Colonic mucosa (tissue), 4 donors: ENCODE measurements at regions not wholly inside any gene's neighbourhood (a gene's known extent, or its start where the extent isn't known, plus 50 kb on each side); places are given as distances from the start of the nearest gene placed in this dataset.
"Not testable (repeated sequence)": the region's sequence is repeated elsewhere in the genome, so short reads cannot be mapped to it uniquely, and the experiment has no call there.

Experiments
- DNase-seq: peaks from one replicate; pipeline ENCODE4 v3.0.0-alpha.2; 2020
- H3K27ac ChIP-seq: fragments of 200-600 bp; one replicate; pipeline ENCODE4 v1.8.0; 2021
- H3K27me3 ChIP-seq: fragments of 200-600 bp; one replicate; pipeline ENCODE4 v1.8.0; 2021
- H3K36me3 ChIP-seq: fragments of 200-600 bp; one replicate; pipeline ENCODE4 v1.8.0; 2021
- H3K4me1 ChIP-seq: fragments of 200-600 bp; one replicate; pipeline ENCODE4 v1.8.0; 2021; ENCODE audit warnings: mild to moderate bottlenecking
- H3K4me3 ChIP-seq: fragments of 200-600 bp; one replicate; pipeline ENCODE4 v1.8.0; 2021
- H3K9ac ChIP-seq, 2 donors: one replicate each; pipeline ENCODE4 v1.7.0; 2013; ENCODE audit warnings: control low read depth in 2 of 2, low read depth in 2 of 2, low read length in 2 of 2
- H3K9me3 ChIP-seq: fragments of 200-600 bp; one replicate; pipeline ENCODE4 v1.8.0; 2021
- intact Hi-C: fragments of 100-400 bp; cut with DNase I; formaldehyde crosslinking; loops from one replicate; pipeline ENCODE4 v1.14.1; 2022
- TF ChIP-seq, protein P1 (sequence below): fragments of 200-600 bp; IDR thresholded peaks from one replicate; pipeline ENCODE4 v1.8.0; 2022; ENCODE audit warnings: antibody characterized with exemption, mild to moderate bottlenecking
- donor health status: healthy.
- donor health status: DM: no; HTN: no; CAD: no.
- donor health status: DM: no; HTN: no; CAD: no.

DNA sequence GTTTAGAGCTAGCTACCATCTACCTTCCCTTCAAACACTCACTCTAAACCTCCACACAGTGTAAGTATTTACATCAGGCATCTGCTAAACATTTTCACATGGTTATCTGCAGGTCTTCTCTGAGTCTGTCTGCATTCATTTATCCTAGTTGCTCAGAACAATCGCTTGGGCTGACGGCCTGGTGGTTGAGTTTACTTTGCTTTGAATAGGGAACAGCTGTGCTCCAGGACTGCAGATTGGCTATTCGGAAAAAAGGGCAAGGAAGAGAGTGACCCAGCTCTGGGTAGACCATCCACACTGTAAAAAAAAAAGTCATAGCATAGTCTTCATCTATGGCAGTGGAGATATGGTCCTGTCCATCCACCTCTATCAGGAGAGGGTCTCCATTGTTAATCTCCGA lies 115.3 kb upstream of the ESR1 start:
- H3K4me3 ChIP-seq = no peak overlapping the region
- no peaks in the 10 kb centered on the region for H3K27me3 ChIP-seq
- H3K36me3 ChIP-seq = no peaks in the 10 kb centered on the region
- intact Hi-C loops = no loop called here
- DNase-seq = no peak
- no peak overlapping the region for H3K27ac ChIP-seq
- no peaks in the 10 kb centered on the region for H3K4me1 ChIP-seq
- H3K9ac ChIP-seq = no peak overlapping the region
- no peaks in the 10 kb centered on the region for H3K9me3 ChIP-seq
- TF ChIP-seq, protein P1, sequence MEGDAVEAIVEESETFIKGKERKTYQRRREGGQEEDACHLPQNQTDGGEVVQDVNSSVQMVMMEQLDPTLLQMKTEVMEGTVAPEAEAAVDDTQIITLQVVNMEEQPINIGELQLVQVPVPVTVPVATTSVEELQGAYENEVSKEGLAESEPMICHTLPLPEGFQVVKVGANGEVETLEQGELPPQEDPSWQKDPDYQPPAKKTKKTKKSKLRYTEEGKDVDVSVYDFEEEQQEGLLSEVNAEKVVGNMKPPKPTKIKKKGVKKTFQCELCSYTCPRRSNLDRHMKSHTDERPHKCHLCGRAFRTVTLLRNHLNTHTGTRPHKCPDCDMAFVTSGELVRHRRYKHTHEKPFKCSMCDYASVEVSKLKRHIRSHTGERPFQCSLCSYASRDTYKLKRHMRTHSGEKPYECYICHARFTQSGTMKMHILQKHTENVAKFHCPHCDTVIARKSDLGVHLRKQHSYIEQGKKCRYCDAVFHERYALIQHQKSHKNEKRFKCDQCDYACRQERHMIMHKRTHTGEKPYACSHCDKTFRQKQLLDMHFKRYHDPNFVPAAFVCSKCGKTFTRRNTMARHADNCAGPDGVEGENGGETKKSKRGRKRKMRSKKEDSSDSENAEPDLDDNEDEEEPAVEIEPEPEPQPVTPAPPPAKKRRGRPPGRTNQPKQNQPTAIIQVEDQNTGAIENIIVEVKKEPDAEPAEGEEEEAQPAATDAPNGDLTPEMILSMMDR = no peak

DNA sequence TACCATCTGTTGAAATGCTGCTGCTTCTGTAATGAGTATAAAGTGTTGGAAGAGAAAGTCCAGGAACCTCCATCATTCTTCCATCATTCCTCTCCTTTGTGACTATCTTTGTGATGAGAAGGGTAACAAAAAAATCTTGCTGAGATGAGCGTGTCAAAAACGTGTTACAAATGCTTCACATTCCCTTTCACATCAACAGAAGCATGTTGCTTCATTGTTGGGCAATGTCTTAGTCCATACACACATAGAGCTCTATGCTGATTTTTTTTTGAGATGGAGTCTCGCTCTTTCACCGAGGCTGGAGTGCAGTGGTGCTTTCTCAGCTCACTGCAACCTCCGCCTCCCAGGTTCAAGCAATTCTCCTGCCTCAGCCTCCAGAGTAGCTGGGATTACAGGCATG lies 114.1 kb upstream of the ESR1 start:
- H3K9ac ChIP-seq = no peak overlapping the region

DNA sequence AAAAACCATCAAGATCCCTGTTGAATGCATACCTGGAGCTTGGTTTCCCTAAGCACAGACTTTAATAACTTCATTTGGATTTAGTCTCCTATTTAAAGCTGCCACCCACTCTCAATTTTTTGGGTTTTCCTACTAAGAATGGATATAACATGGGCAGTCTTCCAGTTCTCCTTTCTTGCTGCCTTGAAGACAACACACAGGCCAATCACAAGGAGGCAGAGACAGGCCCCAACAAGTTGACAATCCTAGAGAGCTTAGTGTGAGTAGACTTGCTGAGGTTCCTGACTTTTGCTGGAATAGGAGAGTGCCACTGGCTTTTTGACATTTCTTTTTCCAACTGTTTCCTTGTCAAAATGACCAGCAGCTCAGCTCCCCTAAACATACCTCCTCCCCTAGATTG lies 112.3 kb upstream of the ESR1 start:
- Histone ChIP-seq H3K9me3 (no peaks in the 10 kb centered on the region), H3K4me3 (no peak overlapping the region), H3K9ac (no peak overlapping the region), H3K4me1 (no peaks in the 10 kb centered on the region), H3K36me3 (no peaks in the 10 kb centered on the region), H3K27me3 (no peaks in the 10 kb centered on the region), H3K27ac (no peak overlapping the region)
- TF ChIP-seq, protein P1 = no peak
- no peak for DNase-seq
- intact Hi-C loops = no loop called here

More for the DNA sequence above, 114.1 kb upstream of the ESR1 start:
- no peak for DNase-seq
- intact Hi-C loops = no loop called here
- H3K27me3 ChIP-seq = no peaks in the 10 kb centered on the region
- no peak overlapping the region for H3K4me3 ChIP-seq
- no peak overlapping the region for H3K27ac ChIP-seq
- no peaks in the 10 kb centered on the region for H3K36me3 ChIP-seq
- H3K9me3 ChIP-seq = no peaks in the 10 kb centered on the region
- H3K4me1 ChIP-seq = no peaks in the 10 kb centered on the region
- TF ChIP-seq, protein P1 = no peak

DNA sequence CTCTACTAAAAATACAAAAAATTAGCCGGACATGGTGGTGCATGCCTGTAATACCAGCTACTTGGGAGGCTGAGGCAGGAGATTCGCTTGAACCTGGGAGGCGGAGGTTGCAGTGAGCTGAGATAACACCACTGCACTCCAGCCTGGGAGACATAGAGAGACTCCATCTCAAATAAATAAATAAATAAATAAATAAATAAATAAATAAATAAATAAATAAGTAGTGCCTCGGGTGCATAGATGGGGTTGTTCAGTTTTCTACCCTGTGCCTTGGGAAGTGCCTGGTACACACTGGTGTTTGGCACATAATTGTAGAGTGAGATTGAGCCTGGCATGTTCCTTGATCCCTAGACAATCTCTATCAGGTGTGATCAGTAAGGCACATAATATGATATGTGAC lies 111.2 kb upstream of the ESR1 start:
- H3K27me3 ChIP-seq, H3K9ac ChIP-seq, H3K9me3 ChIP-seq, H3K4me1 ChIP-seq, H3K4me3 ChIP-seq, DNase-seq, intact Hi-C loops, H3K36me3 ChIP-seq, H3K27ac ChIP-seq: not testable (repeated sequence)

DNA sequence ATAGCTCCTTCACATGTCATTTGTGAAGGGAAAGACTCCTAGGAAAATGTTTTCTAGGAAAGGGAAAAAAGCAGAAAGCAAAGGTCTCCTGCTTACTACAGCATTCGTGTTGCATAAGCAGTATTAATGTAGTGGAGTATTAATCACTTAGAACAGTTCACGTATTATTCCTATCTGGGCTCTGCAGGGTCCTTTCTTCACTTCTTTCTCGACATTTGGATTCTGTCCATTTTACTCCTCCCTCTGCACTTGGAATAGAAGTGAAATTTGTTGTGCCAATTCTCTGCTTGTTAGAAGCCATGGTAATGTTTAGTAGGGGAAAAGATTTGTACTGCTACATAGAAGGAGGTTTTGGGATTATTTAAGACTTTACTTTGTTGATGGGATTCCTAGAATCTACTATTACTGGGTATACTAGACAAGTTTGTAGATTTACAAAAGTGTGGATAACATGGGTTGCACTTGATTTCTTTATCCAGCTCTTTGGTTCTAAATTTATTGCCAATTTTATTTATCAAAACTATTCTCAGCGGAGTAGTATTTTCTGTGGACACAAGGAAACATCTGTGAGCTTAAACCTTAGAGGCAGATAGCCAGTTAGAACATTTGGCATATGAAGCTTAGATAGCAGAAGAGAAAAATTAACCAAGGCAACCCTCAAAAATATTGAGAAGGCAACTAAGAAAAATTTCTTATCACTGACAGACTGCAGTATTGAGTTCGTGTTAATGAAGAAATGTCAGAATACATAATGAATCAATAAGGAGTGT lies 108.4 kb upstream of the ESR1 start:
- Histone ChIP-seq H3K36me3 (no peaks in the 10 kb centered on the region), H3K9ac (no peak overlapping the region), H3K9me3 (no peaks in the 10 kb centered on the region), H3K4me3 (no peak overlapping the region), H3K27me3 (no peaks in the 10 kb centered on the region), H3K4me1 (no peaks in the 10 kb centered on the region), H3K27ac (no peak overlapping the region)
- DNase-seq = no peak
- TF ChIP-seq, protein P1 = no peak
- intact Hi-C loops = no loop called here

DNA sequence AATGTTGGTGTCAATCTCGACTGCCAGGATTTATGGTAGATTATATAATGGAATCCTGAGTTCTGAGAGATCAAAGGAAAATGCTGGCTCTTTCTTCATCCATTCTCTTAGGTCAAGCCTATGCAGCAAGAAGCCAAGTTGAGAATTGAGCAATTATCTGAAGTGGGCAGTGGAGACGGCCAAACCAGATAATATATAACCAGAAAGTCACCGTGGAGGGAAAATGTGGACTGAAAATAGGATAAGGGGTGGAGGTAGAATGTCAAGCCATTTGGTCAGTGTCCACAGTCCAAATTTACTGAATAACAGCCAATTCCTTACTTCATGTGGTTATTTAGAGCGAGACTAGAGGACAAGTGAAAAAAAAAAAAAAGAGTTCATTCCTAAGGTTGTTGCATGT lies 107.8 kb upstream of the ESR1 start:
- DNase-seq = no peak
- Histone ChIP-seq H3K9me3 (no peaks in the 10 kb centered on the region), H3K4me3 (no peak overlapping the region), H3K4me1 (no peaks in the 10 kb centered on the region), H3K9ac (no peak overlapping the region), H3K27me3 (no peaks in the 10 kb centered on the region), H3K27ac (no peak overlapping the region), H3K36me3 (no peaks in the 10 kb centered on the region)
- TF ChIP-seq, protein P1 = no peak
- intact Hi-C loops = no loop called here
